Ascending aorta (tissue), 2 donors: ENCODE measurements at regions not wholly inside any gene's neighbourhood (a gene's known extent, or its start where the extent isn't known, plus 50 kb on each side); places are given as distances from the start of the nearest gene placed in this dataset.

Experiments
- DNase-seq, 2 donors: peaks; one replicate each; pipeline ENCODE4 v3.0.0-alpha.2; 2019; ENCODE audit warnings: low spot score in 2 of 2
- H3K27ac ChIP-seq, 2 donors: fragments of 200-600 bp; sonication (generic); one replicate each; pipeline ENCODE4 v1.5.1; 2016 to 2017; ENCODE audit warnings: mild to moderate bottlenecking in 1 of 2
- H3K27me3 ChIP-seq: fragments of 200-600 bp; sonication (generic); one replicate; pipeline ENCODE4 v1.5.1; 2017
- H3K36me3 ChIP-seq, 2 donors: fragments of 200-600 bp; sonication (generic); one replicate each; pipeline ENCODE4 v1.5.1; 2016
- H3K4me1 ChIP-seq, 2 donors: fragments of 200-600 bp; sonication (generic); one replicate each; pipeline ENCODE4 v1.5.1; 2016 to 2017; ENCODE audit warnings: mild to moderate bottlenecking in 1 of 2
- H3K4me3 ChIP-seq, 2 donors: fragments of 200-600 bp; sonication (generic); one replicate each; pipeline ENCODE4 v1.5.1; 2016 to 2017; ENCODE audit warnings: mild to moderate bottlenecking in 1 of 2
- H3K9me3 ChIP-seq, 2 donors: fragments of 200-600 bp; sonication (generic); one replicate each; pipeline ENCODE4 v1.5.1; 2016
- intact Hi-C: fragments of 100-400 bp; cut with DNase I; formaldehyde crosslinking; loops from one replicate; pipeline ENCODE4 v1.15.1; 2023
- TF ChIP-seq, protein P1 (sequence below), 3 experiments: fragments of 200-600 bp in 2 of 3; fragments of 450-650 bp in 1 of 3; sonication (generic) in 2 of 3; IDR thresholded peaks; one replicate each; pipeline ENCODE4 v1.5.1; 2016 to 2019; ENCODE audit warnings: antibody characterized with exemption in 3 of 3, mild to moderate bottlenecking in 1 of 3, moderate library complexity in 1 of 3

DNA sequence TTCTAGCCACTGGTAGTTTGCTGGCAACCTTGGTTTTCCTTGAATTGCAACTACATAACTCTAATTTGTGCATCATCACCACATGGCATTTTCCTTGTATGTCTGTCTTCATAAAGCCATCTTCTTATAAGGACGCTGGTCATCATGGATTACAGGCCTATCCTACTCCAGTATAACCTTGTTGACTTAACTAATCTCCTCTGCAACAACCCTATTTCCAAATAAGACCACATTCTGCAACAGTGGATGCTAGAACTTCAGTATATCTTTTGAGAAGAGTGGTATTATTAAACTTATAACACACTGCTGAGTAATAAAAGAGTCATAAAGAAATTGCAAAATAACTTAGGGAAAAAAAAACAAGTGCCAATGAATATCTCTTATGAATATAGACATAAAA is 511.8 kb upstream of the FOXG1 start:
- no peaks in the 10 kb centered on the region for H3K36me3 ChIP-seq
- no peaks in the 10 kb centered on the region for H3K4me1 ChIP-seq
- intact Hi-C loops = no loop called here
- H3K27ac ChIP-seq = no peak overlapping the region
- TF ChIP-seq, protein P1, sequence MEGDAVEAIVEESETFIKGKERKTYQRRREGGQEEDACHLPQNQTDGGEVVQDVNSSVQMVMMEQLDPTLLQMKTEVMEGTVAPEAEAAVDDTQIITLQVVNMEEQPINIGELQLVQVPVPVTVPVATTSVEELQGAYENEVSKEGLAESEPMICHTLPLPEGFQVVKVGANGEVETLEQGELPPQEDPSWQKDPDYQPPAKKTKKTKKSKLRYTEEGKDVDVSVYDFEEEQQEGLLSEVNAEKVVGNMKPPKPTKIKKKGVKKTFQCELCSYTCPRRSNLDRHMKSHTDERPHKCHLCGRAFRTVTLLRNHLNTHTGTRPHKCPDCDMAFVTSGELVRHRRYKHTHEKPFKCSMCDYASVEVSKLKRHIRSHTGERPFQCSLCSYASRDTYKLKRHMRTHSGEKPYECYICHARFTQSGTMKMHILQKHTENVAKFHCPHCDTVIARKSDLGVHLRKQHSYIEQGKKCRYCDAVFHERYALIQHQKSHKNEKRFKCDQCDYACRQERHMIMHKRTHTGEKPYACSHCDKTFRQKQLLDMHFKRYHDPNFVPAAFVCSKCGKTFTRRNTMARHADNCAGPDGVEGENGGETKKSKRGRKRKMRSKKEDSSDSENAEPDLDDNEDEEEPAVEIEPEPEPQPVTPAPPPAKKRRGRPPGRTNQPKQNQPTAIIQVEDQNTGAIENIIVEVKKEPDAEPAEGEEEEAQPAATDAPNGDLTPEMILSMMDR (IDR thresholded peaks at IDR 0.05) = no peak
- H3K4me3 ChIP-seq = no peak overlapping the region
- no peak for DNase-seq
- H3K9me3 ChIP-seq = no peaks in the 10 kb centered on the region
- no peaks in the 10 kb centered on the region for H3K27me3 ChIP-seq

DNA sequence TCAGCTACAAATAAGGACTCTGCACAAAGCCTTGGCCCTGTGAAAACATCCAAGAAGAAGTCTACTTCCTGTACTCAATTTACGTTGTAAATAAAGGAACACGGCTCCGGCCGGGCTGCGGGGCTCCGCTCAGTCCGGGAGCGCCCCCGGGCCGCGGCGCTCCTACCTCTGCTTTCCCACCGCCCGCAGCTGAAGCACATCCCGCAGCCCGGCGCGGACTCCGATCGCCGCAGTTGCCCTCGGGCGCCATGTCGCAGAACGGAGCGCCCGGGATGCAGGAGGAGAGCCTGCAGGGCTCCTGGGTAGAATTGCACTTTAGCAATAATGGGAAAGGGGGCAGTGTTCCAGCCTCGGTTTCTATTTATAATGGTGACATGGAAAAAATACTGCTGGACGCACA is 502.3 kb upstream of the FOXG1 start:
- TF ChIP-seq, protein P1 (IDR thresholded peaks at IDR 0.05) = no peak
- H3K4me1 ChIP-seq = no peaks in the 10 kb centered on the region
- no peak for DNase-seq
- H3K9me3 ChIP-seq = no peaks in the 10 kb centered on the region
- H3K27ac ChIP-seq = no peak overlapping the region
- no peaks in the 10 kb centered on the region for H3K36me3 ChIP-seq
- H3K27me3 ChIP-seq = no peaks in the 10 kb centered on the region
- intact Hi-C loops = no loop called here
- no peak overlapping the region for H3K4me3 ChIP-seq

DNA sequence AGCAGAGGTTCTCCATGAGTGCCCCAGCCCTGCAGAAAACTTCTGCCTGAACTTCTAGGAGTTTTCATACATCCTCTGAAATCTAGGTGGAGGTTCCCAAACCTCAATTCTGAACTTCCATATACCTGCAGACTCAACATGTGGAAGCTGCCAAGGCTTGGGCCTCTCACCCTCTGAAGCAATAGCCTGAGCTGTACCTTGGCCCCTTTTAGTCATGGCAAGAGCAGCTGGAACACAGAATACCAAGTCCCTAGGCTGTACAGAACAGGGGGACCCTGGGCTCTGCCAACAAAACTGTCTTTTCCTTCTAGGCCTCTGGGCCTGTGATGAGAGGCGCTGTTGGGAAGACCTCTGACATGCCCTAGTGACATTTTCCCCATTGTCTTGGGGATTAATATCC is 494.3 kb upstream of the FOXG1 start:
- Histone ChIP-seq H3K27me3 (no peaks in the 10 kb centered on the region), H3K27ac (no peak overlapping the region), H3K9me3 (no peaks in the 10 kb centered on the region), H3K4me1 (no peaks in the 10 kb centered on the region), H3K36me3 (no peaks in the 10 kb centered on the region), H3K4me3 (no peak overlapping the region)
- TF ChIP-seq, protein P1 (IDR thresholded peaks at IDR 0.05) = no peak
- DNase-seq = no peak
- intact Hi-C loops = no loop called here

DNA sequence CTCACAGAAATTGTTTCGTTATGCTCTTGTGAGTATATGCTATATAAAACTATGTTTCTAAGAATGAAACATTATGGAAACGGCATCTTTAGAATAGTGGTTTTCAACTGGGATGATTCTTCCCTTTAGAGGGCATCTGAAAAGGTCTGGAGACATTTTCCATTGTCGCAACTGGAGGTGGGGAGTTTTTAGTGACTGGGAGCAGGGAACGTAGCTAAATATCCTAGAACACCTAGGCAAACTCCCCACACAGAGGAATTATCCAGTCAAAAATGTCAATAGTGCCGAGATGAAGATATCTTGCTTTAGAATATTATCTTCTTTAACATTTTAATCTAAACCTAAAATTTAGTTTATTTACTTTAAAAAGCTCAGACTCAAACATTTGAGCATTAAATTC is 486.1 kb upstream of the FOXG1 start:
- H3K36me3 ChIP-seq = no peaks in the 10 kb centered on the region
- intact Hi-C loops = no loop called here
- DNase-seq = no peak
- no peaks in the 10 kb centered on the region for H3K27me3 ChIP-seq
- H3K27ac ChIP-seq = no peak overlapping the region
- TF ChIP-seq, protein P1 (IDR thresholded peaks at IDR 0.05) = no peak
- H3K9me3 ChIP-seq = no peaks in the 10 kb centered on the region
- no peaks in the 10 kb centered on the region for H3K4me1 ChIP-seq
- H3K4me3 ChIP-seq = no peak overlapping the region

DNA sequence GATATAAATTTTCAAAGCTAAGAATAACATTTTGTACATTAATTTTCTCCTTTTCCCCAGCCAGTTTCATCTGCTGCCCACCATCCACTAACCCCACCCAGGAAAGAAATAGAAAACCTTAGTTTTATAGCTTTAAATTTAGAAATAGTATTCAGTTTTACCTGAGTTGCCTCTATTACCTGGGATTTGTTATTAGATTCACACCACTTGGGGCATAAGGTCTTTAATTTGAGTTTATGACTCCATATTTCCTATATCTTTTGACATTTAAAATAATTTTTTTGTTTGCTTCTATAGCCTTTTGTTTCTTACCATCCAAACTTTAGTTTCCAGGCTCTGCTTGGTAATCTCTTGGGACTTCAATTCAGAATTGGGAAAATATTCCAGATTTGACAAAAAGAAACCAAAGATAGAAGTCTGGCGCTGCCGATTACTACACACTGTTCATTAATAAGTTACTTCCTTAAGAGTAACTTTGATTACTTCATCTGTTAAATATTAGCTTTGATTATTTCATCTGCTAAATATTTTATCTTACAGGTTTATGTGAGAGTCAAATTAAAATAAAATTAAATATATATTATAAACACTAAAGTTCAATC is 485.5 kb upstream of the FOXG1 start:
- no peak for DNase-seq
- H3K9me3 ChIP-seq = no peaks in the 10 kb centered on the region
- intact Hi-C loops = no loop called here

More for the DNA sequence above, 485.5 kb upstream of the FOXG1 start:
- Histone ChIP-seq H3K27ac (no peak overlapping the region), H3K27me3 (no peaks in the 10 kb centered on the region), H3K36me3 (no peaks in the 10 kb centered on the region), H3K4me3 (no peak overlapping the region), H3K4me1 (no peaks in the 10 kb centered on the region)
- TF ChIP-seq, protein P1 (IDR thresholded peaks at IDR 0.05) = no peak
